Liver (tissue), 8 donors: ENCODE measurements at regions not wholly inside any gene's neighbourhood (a gene's known extent, or its start where the extent isn't known, plus 50 kb on each side); places are given as distances from the start of the nearest gene placed in this dataset.

Source experiments
- DNase-seq: peaks from one replicate; pipeline ENCODE4 v3.0.0-alpha.2; 2017; ENCODE audit warnings: low spot score
- H3K27ac ChIP-seq, 2 donors: one replicate each; pipeline ENCODE4 v1.7.0; 2013; ENCODE audit warnings: inconsistent platforms in 2 of 2, low read length in 2 of 2, control low read depth in 1 of 2, low read depth in 1 of 2, mild to moderate bottlenecking in 1 of 2
- H3K27me3 ChIP-seq, 4 donors: one replicate each; pipeline versions ENCODE4 v1.6.1 to v1.7.0; 2013; ENCODE audit warnings: low read length in 3 of 4, inconsistent platforms in 1 of 4, mild to moderate bottlenecking in 1 of 4, moderate library complexity in 1 of 4; ENCODE audit not compliant: control insufficient read depth in 4 of 4, insufficient read depth in 4 of 4
- H3K36me3 ChIP-seq, 4 donors: one replicate each; pipeline versions ENCODE4 v1.6.1 to v1.7.0; 2013; ENCODE audit warnings: low read length in 3 of 4, mild to moderate bottlenecking in 3 of 4, low read depth in 1 of 4, moderate library complexity in 1 of 4; ENCODE audit not compliant: control insufficient read depth in 4 of 4, insufficient read depth in 3 of 4
- H3K4me1 ChIP-seq, 4 donors: one replicate each; pipeline versions ENCODE4 v1.6.1 to v1.7.0; 2013; ENCODE audit warnings: low read length in 3 of 4, mild to moderate bottlenecking in 3 of 4, moderate library complexity in 1 of 4; ENCODE audit not compliant: control insufficient read depth in 4 of 4, insufficient read depth in 4 of 4
- H3K4me3 ChIP-seq, 3 donors: one replicate each; pipeline versions ENCODE4 v1.6.1 to v1.7.0; 2013; ENCODE audit warnings: low read length in 3 of 3, control low read depth in 1 of 3, low read depth in 1 of 3, mild to moderate bottlenecking in 1 of 3
- H3K9ac ChIP-seq, 2 donors: one replicate each; pipeline ENCODE4 v1.7.0; 2013; ENCODE audit warnings: low read length in 2 of 2, mild to moderate bottlenecking in 2 of 2, moderate library complexity in 2 of 2, control low read depth in 1 of 2, low read depth in 1 of 2
- H3K9me3 ChIP-seq, 4 donors: one replicate each; pipeline versions ENCODE4 v1.6.1 to v1.7.0; 2013; ENCODE audit warnings: low read length in 3 of 4; ENCODE audit not compliant: control insufficient read depth in 4 of 4
- ATF3 ChIP-seq: IDR thresholded peaks from 2 replicates; pipeline ENCODE4 v1.6.1; 2016; ENCODE audit warnings: antibody characterized with exemption
- CTCF ChIP-seq: fragments of 150-350 bp; IDR thresholded peaks from 2 replicates; pipeline ENCODE4 v1.5.1; 2017; ENCODE audit warnings: improper control_type of control experiment, low read depth, low read length; ENCODE audit not compliant: missing input control
- EGR1 ChIP-seq, 2 donors: IDR thresholded peaks; 2 replicates each; pipeline ENCODE4 v1.6.1; 2016 to 2018; ENCODE audit warnings: antibody characterized with exemption in 2 of 2, low read depth in 2 of 2
- FOXA1 ChIP-seq: IDR thresholded peaks from 2 replicates; pipeline ENCODE4 v1.6.1; 2016; ENCODE audit warnings: antibody characterized with exemption
- FOXA2 ChIP-seq: IDR thresholded peaks from 2 replicates; pipeline ENCODE4 v1.6.1; 2016; ENCODE audit warnings: antibody characterized with exemption
- GABPA ChIP-seq, 2 donors: IDR thresholded peaks in 1 of 2; conservative IDR thresholded peaks in 1 of 2; 2 replicates each; pipeline ENCODE4 v1.6.1; 2016; ENCODE audit warnings: antibody characterized with exemption in 2 of 2, mild to moderate bottlenecking in 1 of 2, moderate library complexity in 1 of 2
- HNF4A ChIP-seq, 2 donors: conservative IDR thresholded peaks; 2 replicates each; pipeline ENCODE4 v1.6.1; 2016; ENCODE audit warnings: antibody characterized with exemption in 2 of 2, mild to moderate bottlenecking in 2 of 2
- HNF4G ChIP-seq: IDR thresholded peaks from 2 replicates; pipeline ENCODE4 v1.6.1; 2016; ENCODE audit warnings: antibody characterized with exemption
- JUND ChIP-seq, 2 donors: IDR thresholded peaks; 2 replicates each; pipeline ENCODE4 v1.6.1; 2016; ENCODE audit warnings: antibody characterized with exemption in 2 of 2
- MAX ChIP-seq: IDR thresholded peaks from 2 replicates; pipeline ENCODE4 v1.6.1; 2016; ENCODE audit warnings: antibody characterized with exemption
- NR2F2 ChIP-seq: IDR thresholded peaks from 2 replicates; pipeline ENCODE4 v1.6.1; 2016; ENCODE audit warnings: antibody characterized with exemption
- RAD21 ChIP-seq, 2 donors: IDR thresholded peaks; 2 replicates each; pipeline ENCODE4 v1.6.1; 2016; ENCODE audit warnings: antibody characterized with exemption in 2 of 2, mild to moderate bottlenecking in 2 of 2
- REST ChIP-seq: IDR thresholded peaks from 2 replicates; pipeline ENCODE4 v1.6.1; 2016; ENCODE audit warnings: antibody characterized with exemption, mild to moderate bottlenecking
- RXRA ChIP-seq, 2 donors: IDR thresholded peaks; 2 replicates each; pipeline ENCODE4 v1.6.1; 2017 to 2018; ENCODE audit warnings: antibody characterized with exemption in 2 of 2, mild to moderate bottlenecking in 1 of 2
- SP1 ChIP-seq: IDR thresholded peaks from 2 replicates; pipeline ENCODE4 v1.6.1; 2018; ENCODE audit warnings: antibody characterized with exemption, mild to moderate bottlenecking
- TAF1 ChIP-seq: conservative IDR thresholded peaks from 2 replicates; pipeline ENCODE4 v1.6.1; 2016; ENCODE audit warnings: antibody characterized with exemption, mild to moderate bottlenecking
- YY1 ChIP-seq: IDR thresholded peaks from 2 replicates; pipeline ENCODE4 v1.6.1; 2016; ENCODE audit warnings: antibody characterized with exemption, mild to moderate bottlenecking
- ZBTB33 ChIP-seq: IDR thresholded peaks from 2 replicates; pipeline ENCODE4 v1.6.1; 2016; ENCODE audit warnings: antibody characterized with exemption
- WGBS: extraction: QIAGEN DNeasy Blood & Tissue Kit; methylation state at CpG from one replicate; pipeline ENCODE4 v1.1.7; 2013; 5-methylcytosine and 5-hydroxymethylcytosine counted together
- donor health status: healthy.
- donor health status: healthy.
- donor health status: healthy.
- donor health status: healthy.
- donor health status: healthy.

GRCh38 chr9:81195206-81195605 lies 494.1 kb downstream of the TLE1 start:
- Histone ChIP-seq H3K4me1 (no peaks in the 10 kb centered on the region), H3K27ac (no peak overlapping the region), H3K9ac (no peak overlapping the region), H3K36me3 (no peaks in the 10 kb centered on the region), H3K9me3 (peaks cover 0 to 2% (median 0%) of the 10 kb centered on the region in 4 donors), H3K27me3 (no peaks in the 10 kb centered on the region), H3K4me3 (no peak overlapping the region)
- no peak for DNase-seq
- TF ChIP-seq FOXA1 = no peak
- TF ChIP-seq JUND (IDR thresholded peaks at IDR 0.05) = no peak
- no peak for TF ChIP-seq RXRA (IDR thresholded peaks at IDR 0.05)
- no peak for TF ChIP-seq ZBTB33
- no peak for TF ChIP-seq ATF3
- no peak for TF ChIP-seq GABPA (IDR thresholded peaks at IDR 0.05 in 1 of 2, conservative IDR thresholded peaks at IDR 0.05 in 1 of 2)
- no peak for TF ChIP-seq EGR1 (IDR thresholded peaks at IDR 0.05; ENCODE audit: low read depth in 2 of 2)
- TF ChIP-seq SP1 = no peak
- TF ChIP-seq MAX = no peak
- no peak for TF ChIP-seq CTCF
- TF ChIP-seq RAD21 (IDR thresholded peaks at IDR 0.05) = no peak
- no peak for TF ChIP-seq NR2F2
- no peak for TF ChIP-seq TAF1
- TF ChIP-seq FOXA2 = no peak
- no peak for TF ChIP-seq REST
- no peak for TF ChIP-seq HNF4G
- TF ChIP-seq YY1 = no peak
- TF ChIP-seq HNF4A (conservative IDR thresholded peaks at IDR 0.05) = no peak
- 83% methylated on average over 4 of the region's 4 CpGs for WGBS
